ENCODE measurements at regions not wholly inside any gene's neighbourhood (a gene's known extent, or its start where the extent isn't known, plus 50 kb on each side); places are given as distances from the start of the nearest gene placed in this dataset.

DNA sequence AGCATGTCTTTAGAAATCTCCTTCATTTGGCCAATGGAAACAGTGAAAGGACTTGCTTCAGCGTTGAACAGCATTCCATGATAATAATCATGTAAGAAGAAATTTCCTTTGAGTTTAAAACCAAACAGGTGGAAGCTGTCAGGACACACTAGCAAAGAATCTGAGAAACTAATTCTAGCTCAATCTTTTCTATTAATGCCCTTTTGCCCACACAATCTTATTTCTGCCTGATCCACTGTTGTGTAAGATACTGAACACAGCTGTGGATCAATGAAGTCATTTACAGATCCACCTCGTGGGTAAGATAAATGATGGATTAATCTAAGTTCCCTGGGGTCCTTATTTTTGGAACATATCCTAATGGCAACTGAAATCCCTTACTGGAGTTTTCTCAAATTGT, 536.9 kb upstream of the LMO3 start:
- TF ChIP-seq, protein P1, sequence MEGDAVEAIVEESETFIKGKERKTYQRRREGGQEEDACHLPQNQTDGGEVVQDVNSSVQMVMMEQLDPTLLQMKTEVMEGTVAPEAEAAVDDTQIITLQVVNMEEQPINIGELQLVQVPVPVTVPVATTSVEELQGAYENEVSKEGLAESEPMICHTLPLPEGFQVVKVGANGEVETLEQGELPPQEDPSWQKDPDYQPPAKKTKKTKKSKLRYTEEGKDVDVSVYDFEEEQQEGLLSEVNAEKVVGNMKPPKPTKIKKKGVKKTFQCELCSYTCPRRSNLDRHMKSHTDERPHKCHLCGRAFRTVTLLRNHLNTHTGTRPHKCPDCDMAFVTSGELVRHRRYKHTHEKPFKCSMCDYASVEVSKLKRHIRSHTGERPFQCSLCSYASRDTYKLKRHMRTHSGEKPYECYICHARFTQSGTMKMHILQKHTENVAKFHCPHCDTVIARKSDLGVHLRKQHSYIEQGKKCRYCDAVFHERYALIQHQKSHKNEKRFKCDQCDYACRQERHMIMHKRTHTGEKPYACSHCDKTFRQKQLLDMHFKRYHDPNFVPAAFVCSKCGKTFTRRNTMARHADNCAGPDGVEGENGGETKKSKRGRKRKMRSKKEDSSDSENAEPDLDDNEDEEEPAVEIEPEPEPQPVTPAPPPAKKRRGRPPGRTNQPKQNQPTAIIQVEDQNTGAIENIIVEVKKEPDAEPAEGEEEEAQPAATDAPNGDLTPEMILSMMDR (conservative IDR thresholded peaks at IDR 0.05; ENCODE audit: low read length), result no peak
- TF ChIP-seq EZH2phosphoT487 (IDR thresholded peaks at IDR 0.05; ENCODE audit: borderline replicate concordance, low read depth, low read length), result no peak
